IPS-18a (cell line): ENCODE measurements at regions not wholly inside any gene's neighbourhood (a gene's known extent, or its start where the extent isn't known, plus 50 kb on each side); places are given as distances from the start of the nearest gene placed in this dataset.
"Not testable (repeated sequence)": the region's sequence is repeated elsewhere in the genome, so short reads cannot be mapped to it uniquely, and the experiment has no call there.

Experiments
- H3K27ac ChIP-seq: one replicate; pipeline ENCODE4 v1.5.1; 2013; ENCODE audit warnings: low read length
- H3K27me3 ChIP-seq: one replicate; pipeline ENCODE4 v1.6.1; 2013; ENCODE audit warnings: mild to moderate bottlenecking, low read length; ENCODE audit not compliant: control insufficient read depth, insufficient read depth
- H3K36me3 ChIP-seq: one replicate; pipeline ENCODE4 v1.6.1; 2013; ENCODE audit warnings: low read depth, low read length; ENCODE audit not compliant: control insufficient read depth
- H3K4me1 ChIP-seq: one replicate; pipeline ENCODE4 v1.6.1; 2013; ENCODE audit warnings: low read depth, low read length; ENCODE audit not compliant: control insufficient read depth
- H3K4me3 ChIP-seq: one replicate; pipeline ENCODE4 v1.5.1; 2013; ENCODE audit warnings: low read length
- H3K9ac ChIP-seq: one replicate; pipeline ENCODE4 v1.6.1; 2013; ENCODE audit warnings: mild to moderate bottlenecking, low read length, moderate library complexity
- H3K9me3 ChIP-seq: one replicate; pipeline ENCODE4 v1.6.1; 2013; ENCODE audit warnings: low read depth, low read length; ENCODE audit not compliant: control insufficient read depth

- H3K4me3 ChIP-seq, H3K27me3 ChIP-seq, H3K4me1 ChIP-seq, H3K9me3 ChIP-seq, H3K27ac ChIP-seq, H3K36me3 ChIP-seq, H3K9ac ChIP-seq: not testable (repeated sequence)
These were observed 164.6 kb downstream of the AHSP start for GRCh38 chr16:31692338-31692737.

GRCh38 chr16:31693733-31694132 lies 166.0 kb downstream of the AHSP start:
- no peaks in the 10 kb centered on the region for H3K9me3 ChIP-seq
- no peak overlapping the region for H3K9ac ChIP-seq
- H3K4me1 ChIP-seq = no peaks in the 10 kb centered on the region
- no peaks in the 10 kb centered on the region for H3K36me3 ChIP-seq
- no peak overlapping the region for H3K27ac ChIP-seq
- no peak overlapping the region for H3K4me3 ChIP-seq
- peaks cover under 1% of the 10 kb centered on the region for H3K27me3 ChIP-seq

DNA sequence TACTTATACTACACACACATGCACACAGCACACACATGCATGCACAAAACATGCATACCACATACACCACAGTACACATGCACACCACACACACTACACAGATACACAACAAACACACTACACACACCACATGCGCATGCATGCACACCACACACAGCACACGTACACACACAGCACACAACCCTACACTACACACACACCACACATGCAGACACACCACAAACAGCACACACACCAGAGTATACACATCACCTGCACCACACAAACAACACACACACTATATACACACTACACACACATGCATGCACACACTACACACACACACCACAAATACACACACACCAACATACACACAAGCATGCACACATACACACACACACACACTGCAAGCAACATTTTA lies 166.8 kb downstream of the AHSP start:
- Histone ChIP-seq H3K4me3 (no peak overlapping the region), H3K27me3 (peaks cover 4% of the 10 kb centered on the region)

DNA sequence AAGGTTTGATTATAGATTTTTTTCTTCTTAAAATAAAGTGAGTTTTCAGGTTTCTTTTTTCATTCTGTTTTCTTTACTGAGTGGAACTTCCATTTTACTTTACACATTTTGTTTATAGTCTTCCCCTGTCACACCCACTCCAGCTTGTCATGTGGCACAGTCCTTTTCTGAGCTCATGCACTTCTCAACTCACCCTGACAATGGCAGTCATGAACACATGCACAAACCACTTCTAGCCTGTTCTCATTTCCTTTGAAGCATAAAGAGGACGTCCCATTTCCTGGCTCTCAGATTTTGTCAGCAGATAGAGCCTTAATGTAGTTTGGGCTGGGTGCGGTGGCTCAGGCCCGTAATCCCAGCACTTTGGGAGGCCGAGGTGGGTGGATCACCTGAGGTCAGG lies 168.0 kb downstream of the AHSP start:
- Histone ChIP-seq H3K27ac (no peak overlapping the region), H3K4me1 (no peaks in the 10 kb centered on the region), H3K9ac (no peak overlapping the region), H3K4me3 (no peak overlapping the region), H3K36me3 (no peaks in the 10 kb centered on the region), H3K27me3 (peaks cover 4% of the 10 kb centered on the region), H3K9me3 (no peaks in the 10 kb centered on the region)

More for the DNA sequence above, 166.8 kb downstream of the AHSP start:
- no peaks in the 10 kb centered on the region for H3K36me3 ChIP-seq
- no peaks in the 10 kb centered on the region for H3K9me3 ChIP-seq
- H3K4me1 ChIP-seq = no peaks in the 10 kb centered on the region
- H3K27ac ChIP-seq = no peak overlapping the region
- no peak overlapping the region for H3K9ac ChIP-seq

- Histone ChIP-seq H3K27ac (no peak overlapping the region), H3K9ac (no peak overlapping the region), H3K36me3 (no peaks in the 10 kb centered on the region), H3K4me1 (peaks cover 5% of the 10 kb centered on the region), H3K27me3 (peaks cover 4% of the 10 kb centered on the region), H3K9me3 (no peaks in the 10 kb centered on the region), H3K4me3 (no peak overlapping the region)
These were observed 169.5 kb downstream of the AHSP start for GRCh38 chr16:31696968-31697743.

GRCh38 chr16:31697744-31698125 lies 170.0 kb downstream of the AHSP start:
- Histone ChIP-seq H3K36me3 (no peaks in the 10 kb centered on the region), H3K27me3 (peaks cover 4% of the 10 kb centered on the region), H3K4me1 (peaks cover 5% of the 10 kb centered on the region), H3K27ac (no peak overlapping the region), H3K9ac (no peak overlapping the region), H3K4me3 (no peak overlapping the region), H3K9me3 (no peaks in the 10 kb centered on the region)

- Histone ChIP-seq H3K4me3 (no peak overlapping the region), H3K9me3 (no peaks in the 10 kb centered on the region), H3K36me3 (peaks cover 9% of the 10 kb centered on the region), H3K27ac (no peak overlapping the region), H3K27me3 (peaks cover 4% of the 10 kb centered on the region), H3K4me1 (peaks cover 5% of the 10 kb centered on the region), H3K9ac (no peak overlapping the region)
These were observed 171.2 kb downstream of the AHSP start for GRCh38 chr16:31698901-31699300.

GRCh38 chr16:31699601-31700000 lies 171.9 kb downstream of the AHSP start:
- H3K36me3 ChIP-seq = peaks cover 16% of the 10 kb centered on the region

GRCh38 chr16:31700200-31700529 lies 172.5 kb downstream of the AHSP start:
- Histone ChIP-seq H3K9ac (no peak overlapping the region), H3K9me3 (no peaks in the 10 kb centered on the region)

More at GRCh38 chr16:31699601-31700000, 171.9 kb downstream of the AHSP start:
- Histone ChIP-seq H3K27ac (no peak overlapping the region), H3K4me1 (peaks cover 5% of the 10 kb centered on the region), H3K27me3 (peaks cover 4% of the 10 kb centered on the region), H3K9me3 (no peaks in the 10 kb centered on the region), H3K4me3 (no peak overlapping the region), H3K9ac (no peak overlapping the region)

DNA sequence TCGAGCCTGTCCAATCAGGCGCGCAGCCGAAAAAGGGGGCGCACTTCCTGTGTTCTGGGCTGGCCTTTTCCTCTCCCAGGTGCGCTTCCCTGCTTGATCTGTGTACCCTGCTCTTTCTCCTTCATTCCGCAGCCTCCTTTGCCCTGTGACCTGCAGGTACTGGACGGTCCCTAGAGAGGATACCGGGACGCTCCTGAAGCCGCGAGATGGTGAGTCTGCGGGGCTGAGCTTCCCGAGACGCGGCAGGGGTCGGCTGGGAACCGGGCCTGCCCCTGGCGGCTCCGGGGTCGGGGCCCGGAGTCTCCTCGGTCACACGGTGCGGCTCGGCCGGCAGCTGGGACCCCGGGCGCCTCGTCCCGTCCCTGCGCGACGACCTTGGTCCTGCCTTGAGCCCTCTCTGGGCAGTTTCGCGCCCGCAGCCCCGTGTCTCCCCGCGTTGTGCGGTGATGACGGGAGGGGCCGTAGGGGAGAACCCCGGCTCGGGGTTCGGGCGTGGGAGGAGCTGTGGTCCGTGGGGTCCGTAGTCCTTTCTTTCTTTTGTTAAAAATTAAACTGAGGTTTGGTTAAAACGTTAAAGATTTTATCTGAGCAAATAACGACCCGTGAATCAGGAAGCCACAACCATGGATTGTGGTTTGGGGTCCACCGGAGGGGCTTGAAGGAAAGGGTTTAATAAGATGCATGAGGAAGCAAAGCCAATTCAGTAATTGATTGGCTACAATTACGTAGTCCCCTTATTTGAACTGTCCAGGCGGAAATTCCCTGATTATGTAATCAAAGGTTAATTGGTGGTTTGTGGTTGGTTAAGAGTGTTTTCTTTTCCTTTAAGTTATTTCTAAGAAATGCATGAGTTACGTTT lies 172.8 kb upstream of the ZNF267 start:
- Histone ChIP-seq H3K36me3 (peaks cover 28% of the 10 kb centered on the region), H3K27ac (no peak overlapping the region), H3K27me3 (peaks cover 4% of the 10 kb centered on the region), H3K4me1 (peaks cover 5% of the 10 kb centered on the region), H3K9ac (peak overlapping the region; percentile 55), H3K9me3 (no peaks in the 10 kb centered on the region), H3K4me3 (peak overlapping the region; percentile 77)

More at GRCh38 chr16:31700200-31700529, 172.5 kb downstream of the AHSP start:
- no peak overlapping the region for H3K27ac ChIP-seq
- peaks cover 5% of the 10 kb centered on the region for H3K4me1 ChIP-seq
- peak overlapping the region; percentile 77 for H3K4me3 ChIP-seq
- peaks cover 4% of the 10 kb centered on the region for H3K27me3 ChIP-seq
- peaks cover 22% of the 10 kb centered on the region for H3K36me3 ChIP-seq

DNA sequence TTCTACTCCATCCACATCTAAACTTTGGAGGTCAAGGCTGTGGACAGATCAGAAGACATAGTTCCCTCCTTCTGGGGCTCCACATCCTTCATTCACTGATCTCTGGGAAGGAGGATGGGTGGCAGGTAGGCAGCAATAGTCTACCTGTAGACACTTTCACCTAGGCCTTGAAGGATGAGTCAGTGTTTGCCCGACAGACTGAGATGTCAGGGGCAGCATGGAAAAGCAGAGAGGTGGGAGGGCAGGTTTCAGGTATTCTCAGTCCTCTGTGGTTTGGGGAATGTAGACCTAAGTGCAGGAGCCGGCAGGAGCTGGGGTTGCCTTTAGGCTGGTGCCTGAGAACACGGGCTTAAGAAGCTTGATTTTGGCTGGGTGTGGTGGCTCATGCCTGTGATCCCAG lies 171.9 kb upstream of the ZNF267 start:
- Histone ChIP-seq H3K9ac (no peak overlapping the region), H3K27me3 (peaks cover 4% of the 10 kb centered on the region), H3K36me3 (peaks cover 38% of the 10 kb centered on the region), H3K27ac (no peak overlapping the region), H3K9me3 (no peaks in the 10 kb centered on the region), H3K4me3 (peak overlapping the region; percentile 77), H3K4me1 (peaks cover 5% of the 10 kb centered on the region)
